HEK293 (cell line): ENCODE measurements at regions not wholly inside any gene's neighbourhood (a gene's known extent, or its start where the extent isn't known, plus 50 kb on each side); places are given as distances from the start of the nearest gene placed in this dataset.
A peak's percentile ranks its signal among the peaks of the same experiment; 100 is the strongest.

Experiments used
- GLI2 ChIP-seq: fragments of 450-650 bp; formaldehyde crosslinking; IDR thresholded peaks from 2 replicates; pipeline ENCODE4; 2017; ENCODE audit warnings: missing biosample characterization, missing genetic modification characterization, low read depth, borderline replicate concordance
- GLIS2 ChIP-seq: fragments of 450-650 bp; formaldehyde crosslinking; IDR thresholded peaks from 2 replicates; pipeline ENCODE4 v1.5.1; 2016; ENCODE audit warnings: missing biosample characterization, missing genetic modification characterization
- SCRT2 ChIP-seq: fragments of 450-650 bp; formaldehyde crosslinking; IDR thresholded peaks from 2 replicates; pipeline ENCODE4 v1.5.1; 2016; ENCODE audit warnings: missing biosample characterization, missing genetic modification characterization
- ZNF157 ChIP-seq: fragments of 450-650 bp; formaldehyde crosslinking; IDR thresholded peaks from 2 replicates; pipeline ENCODE4 v1.5.1; 2016; ENCODE audit warnings: missing biosample characterization, missing genetic modification characterization
- ZNF16 ChIP-seq: fragments of 450-650 bp; formaldehyde crosslinking; IDR thresholded peaks from 2 replicates; pipeline ENCODE4 v1.5.1; 2016; ENCODE audit warnings: low read depth, missing biosample characterization, missing genetic modification characterization
- ZNF184 ChIP-seq: fragments of 450-650 bp; IDR thresholded peaks from 2 replicates; pipeline ENCODE4 v1.5.1; 2018; ENCODE audit warnings: missing biosample characterization, mild to moderate bottlenecking, missing genetic modification characterization
- ZNF202 ChIP-seq: fragments of 450-650 bp; formaldehyde crosslinking; IDR thresholded peaks from 2 replicates; pipeline ENCODE4 v1.5.1; 2016; ENCODE audit warnings: missing biosample characterization, missing genetic modification characterization, borderline replicate concordance
- ZNF341 ChIP-seq: fragments of 450-650 bp; formaldehyde crosslinking; IDR thresholded peaks from 2 replicates; pipeline ENCODE4; 2016; ENCODE audit warnings: low read depth, missing biosample characterization, missing genetic modification characterization
- ZNF433 ChIP-seq: fragments of 450-650 bp; formaldehyde crosslinking; IDR thresholded peaks from 2 replicates; pipeline ENCODE4 v1.5.1; 2016; ENCODE audit warnings: missing biosample characterization, missing genetic modification characterization, low read depth
- ZNF549 ChIP-seq: fragments of 450-650 bp; IDR thresholded peaks from 2 replicates; pipeline ENCODE4 v1.5.1; 2018; ENCODE audit warnings: missing biosample characterization, missing genetic modification characterization, mild to moderate bottlenecking, inconsistent platforms, moderate library complexity
- ZNF561 ChIP-seq: fragments of 450-650 bp; IDR thresholded peaks from 2 replicates; pipeline ENCODE4 v1.5.1; 2018; ENCODE audit warnings: missing biosample characterization, missing genetic modification characterization, borderline replicate concordance
- ZNF629 ChIP-seq: fragments of 450-650 bp; formaldehyde crosslinking; IDR thresholded peaks from 2 replicates; pipeline ENCODE4 v1.5.1; 2017; ENCODE audit warnings: missing biosample characterization, missing genetic modification characterization
- ZNF670 ChIP-seq: fragments of 450-650 bp; formaldehyde crosslinking; IDR thresholded peaks from 2 replicates; pipeline ENCODE4 v1.5.1; 2016; ENCODE audit warnings: missing biosample characterization, missing genetic modification characterization, low read depth
- ZNF701 ChIP-seq: fragments of 450-650 bp; formaldehyde crosslinking; IDR thresholded peaks from 2 replicates; pipeline ENCODE4 v1.5.1; 2016; ENCODE audit warnings: missing biosample characterization, missing genetic modification characterization
- ZNF76 ChIP-seq: fragments of 450-650 bp; formaldehyde crosslinking; IDR thresholded peaks from 2 replicates; pipeline ENCODE4; 2016; ENCODE audit warnings: low read depth, missing biosample characterization, missing genetic modification characterization, borderline replicate concordance
- ZNF830 ChIP-seq: fragments of 450-650 bp; IDR thresholded peaks from 2 replicates; pipeline ENCODE4 v1.5.0; 2018; ENCODE audit warnings: missing biosample characterization, missing genetic modification characterization, low read depth, mild to moderate bottlenecking, moderate library complexity
- TF ChIP-seq, protein P1 (sequence below): fragments of 450-650 bp; formaldehyde crosslinking; IDR thresholded peaks from 2 replicates; pipeline ENCODE4 v1.5.1; 2017; ENCODE audit warnings: missing biosample characterization, mild to moderate bottlenecking, missing genetic modification characterization, moderate library complexity
- TF ChIP-seq, protein P2 (sequence below): fragments of 450-650 bp; formaldehyde crosslinking; IDR thresholded peaks from 2 replicates; pipeline ENCODE4 v1.5.1; 2016; ENCODE audit warnings: missing biosample characterization, missing genetic modification characterization
- TF ChIP-seq, protein P3 (sequence below): IDR thresholded peaks from 2 replicates; pipeline ENCODE4 v1.6.1; 2011; ENCODE audit warnings: mild to moderate bottlenecking, low read depth, low read length, borderline replicate concordance
- TF ChIP-seq, protein P4 (sequence below): fragments of 450-650 bp; formaldehyde crosslinking; IDR thresholded peaks from 2 replicates; pipeline ENCODE4 v1.5.1; 2016; ENCODE audit warnings: missing biosample characterization, missing genetic modification characterization
- TF ChIP-seq, protein P5 (sequence below): fragments of 450-650 bp; formaldehyde crosslinking; IDR thresholded peaks from 2 replicates; pipeline ENCODE4 v1.5.1; 2016; ENCODE audit warnings: missing biosample characterization, missing genetic modification characterization
- TF ChIP-seq, protein P6 (sequence below): fragments of 450-650 bp; formaldehyde crosslinking; IDR thresholded peaks from 2 replicates; pipeline ENCODE4 v1.5.1; 2016; ENCODE audit warnings: missing biosample characterization, missing genetic modification characterization

DNA sequence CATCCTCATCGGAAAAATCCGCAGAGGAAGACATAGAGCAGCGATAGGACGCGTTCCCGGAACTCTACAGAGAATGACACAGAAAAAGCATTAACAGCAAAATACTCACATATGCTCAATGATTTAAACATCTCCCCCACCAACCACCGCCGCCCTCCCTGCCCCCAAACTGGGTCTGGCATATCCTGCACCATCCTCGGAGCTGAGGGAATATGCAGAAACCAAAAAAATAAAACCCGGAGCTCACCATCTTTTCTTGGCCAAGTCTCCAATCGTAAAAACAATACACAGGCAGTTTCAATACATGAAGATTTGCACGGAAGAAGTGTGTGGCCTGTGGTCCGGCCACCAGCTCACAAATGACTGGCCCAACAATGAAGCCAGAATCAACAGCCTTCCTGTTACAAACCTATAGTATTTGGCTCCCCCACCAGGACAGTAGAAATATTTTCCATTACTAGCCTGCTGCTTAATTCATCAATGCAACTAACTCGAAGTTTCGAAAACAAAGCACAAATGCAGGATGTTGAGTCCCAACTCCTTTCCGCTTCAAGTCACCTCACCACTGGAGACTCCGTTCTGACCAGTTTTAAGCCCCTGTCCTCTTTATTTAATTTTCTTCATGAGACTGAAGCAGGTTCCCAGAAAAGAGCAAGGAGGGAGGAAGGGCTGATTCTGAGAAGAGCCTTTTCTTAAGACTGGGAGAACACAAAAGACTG is 103.2 kb upstream of the BEND6 start (continued):
- TF ChIP-seq ZNF157 (tag by site-specific recombination) (no peak), ZNF341 (tag by site-specific recombination) (peak; percentile 98), ZNF830 (tag by site-specific recombination) (no peak), SCRT2 (tag by site-specific recombination) (peak; percentile 94), GLI2 (tag by site-specific recombination) (no peak), ZNF433 (tag by site-specific recombination) (no peak), ZNF16 (no peak), ZNF202 (tag by site-specific recombination) (no peak), ZNF701 (tag by site-specific recombination) (no peak), ZNF549 (tag by site-specific recombination) (no peak), ZNF629 (no peak), ZNF561 (tag by site-specific recombination) (peak; percentile 45; the same call in 1 of the 2 replicates), ZNF76 (no peak), ZNF184 (tag by site-specific recombination) (no peak), GLIS2 (tag by site-specific recombination) (no peak), ZNF670 (tag by site-specific recombination) (no peak)
- TF ChIP-seq, protein P1, sequence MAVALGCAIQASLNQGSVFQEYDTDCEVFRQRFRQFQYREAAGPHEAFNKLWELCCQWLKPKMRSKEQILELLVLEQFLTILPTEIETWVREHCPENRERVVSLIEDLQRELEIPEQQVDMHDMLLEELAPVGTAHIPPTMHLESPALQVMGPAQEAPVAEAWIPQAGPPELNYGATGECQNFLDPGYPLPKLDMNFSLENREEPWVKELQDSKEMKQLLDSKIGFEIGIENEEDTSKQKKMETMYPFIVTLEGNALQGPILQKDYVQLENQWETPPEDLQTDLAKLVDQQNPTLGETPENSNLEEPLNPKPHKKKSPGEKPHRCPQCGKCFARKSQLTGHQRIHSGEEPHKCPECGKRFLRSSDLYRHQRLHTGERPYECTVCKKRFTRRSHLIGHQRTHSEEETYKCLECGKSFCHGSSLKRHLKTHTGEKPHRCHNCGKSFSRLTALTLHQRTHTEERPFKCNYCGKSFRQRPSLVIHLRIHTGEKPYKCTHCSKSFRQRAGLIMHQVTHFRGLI (tag by site-specific recombination), result 0 out of 2 replicates have a peak, but pooled peaks have one; percentile 36
- TF ChIP-seq, protein P2, sequence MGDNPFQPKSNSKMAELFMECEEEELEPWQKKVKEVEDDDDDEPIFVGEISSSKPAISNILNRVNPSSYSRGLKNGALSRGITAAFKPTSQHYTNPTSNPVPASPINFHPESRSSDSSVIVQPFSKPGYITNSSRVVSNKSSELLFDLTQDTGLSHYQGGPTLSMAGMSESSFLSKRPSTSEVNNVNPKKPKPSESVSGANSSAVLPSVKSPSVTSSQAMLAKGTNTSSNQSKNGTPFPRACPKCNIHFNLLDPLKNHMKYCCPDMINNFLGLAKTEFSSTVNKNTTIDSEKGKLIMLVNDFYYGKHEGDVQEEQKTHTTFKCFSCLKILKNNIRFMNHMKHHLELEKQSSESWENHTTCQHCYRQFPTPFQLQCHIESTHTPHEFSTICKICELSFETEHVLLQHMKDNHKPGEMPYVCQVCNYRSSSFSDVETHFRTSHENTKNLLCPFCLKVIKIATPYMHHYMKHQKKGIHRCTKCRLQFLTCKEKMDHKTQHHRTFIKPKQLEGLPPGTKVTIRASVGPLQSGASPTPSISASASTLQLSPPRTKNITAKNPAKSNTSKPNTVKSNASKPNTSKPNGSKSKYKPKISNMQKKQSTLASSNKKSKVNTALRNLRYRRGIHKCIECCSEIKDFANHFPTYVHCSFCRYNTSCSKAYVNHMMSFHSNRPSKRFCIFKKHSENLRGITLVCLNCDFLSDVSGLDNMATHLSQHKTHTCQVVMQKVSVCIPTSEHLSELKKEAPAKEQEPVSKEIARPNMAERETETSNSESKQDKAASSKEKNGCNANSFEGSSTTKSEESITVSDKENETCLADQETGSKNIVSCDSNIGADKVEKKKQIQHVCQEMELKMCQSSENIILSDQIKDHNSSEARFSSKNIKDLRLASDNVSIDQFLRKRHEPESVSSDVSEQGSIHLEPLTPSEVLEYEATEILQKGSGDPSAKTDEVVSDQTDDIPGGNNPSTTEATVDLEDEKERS, result no peak
- TF ChIP-seq, protein P3, sequence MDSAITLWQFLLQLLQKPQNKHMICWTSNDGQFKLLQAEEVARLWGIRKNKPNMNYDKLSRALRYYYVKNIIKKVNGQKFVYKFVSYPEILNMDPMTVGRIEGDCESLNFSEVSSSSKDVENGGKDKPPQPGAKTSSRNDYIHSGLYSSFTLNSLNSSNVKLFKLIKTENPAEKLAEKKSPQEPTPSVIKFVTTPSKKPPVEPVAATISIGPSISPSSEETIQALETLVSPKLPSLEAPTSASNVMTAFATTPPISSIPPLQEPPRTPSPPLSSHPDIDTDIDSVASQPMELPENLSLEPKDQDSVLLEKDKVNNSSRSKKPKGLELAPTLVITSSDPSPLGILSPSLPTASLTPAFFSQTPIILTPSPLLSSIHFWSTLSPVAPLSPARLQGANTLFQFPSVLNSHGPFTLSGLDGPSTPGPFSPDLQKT, result no peak
- TF ChIP-seq, protein P4, sequence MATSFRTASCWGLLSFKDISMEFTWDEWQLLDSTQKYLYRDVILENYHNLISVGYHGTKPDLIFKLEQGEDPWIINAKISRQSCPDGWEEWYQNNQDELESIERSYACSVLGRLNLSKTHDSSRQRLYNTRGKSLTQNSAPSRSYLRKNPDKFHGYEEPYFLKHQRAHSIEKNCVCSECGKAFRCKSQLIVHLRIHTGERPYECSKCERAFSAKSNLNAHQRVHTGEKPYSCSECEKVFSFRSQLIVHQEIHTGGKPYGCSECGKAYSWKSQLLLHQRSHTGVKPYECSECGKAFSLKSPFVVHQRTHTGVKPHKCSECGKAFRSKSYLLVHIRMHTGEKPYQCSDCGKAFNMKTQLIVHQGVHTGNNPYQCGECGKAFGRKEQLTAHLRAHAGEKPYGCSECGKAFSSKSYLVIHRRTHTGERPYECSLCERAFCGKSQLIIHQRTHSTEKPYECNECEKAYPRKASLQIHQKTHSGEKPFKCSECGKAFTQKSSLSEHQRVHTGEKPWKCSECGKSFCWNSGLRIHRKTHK, result no peak
- TF ChIP-seq, protein P5, sequence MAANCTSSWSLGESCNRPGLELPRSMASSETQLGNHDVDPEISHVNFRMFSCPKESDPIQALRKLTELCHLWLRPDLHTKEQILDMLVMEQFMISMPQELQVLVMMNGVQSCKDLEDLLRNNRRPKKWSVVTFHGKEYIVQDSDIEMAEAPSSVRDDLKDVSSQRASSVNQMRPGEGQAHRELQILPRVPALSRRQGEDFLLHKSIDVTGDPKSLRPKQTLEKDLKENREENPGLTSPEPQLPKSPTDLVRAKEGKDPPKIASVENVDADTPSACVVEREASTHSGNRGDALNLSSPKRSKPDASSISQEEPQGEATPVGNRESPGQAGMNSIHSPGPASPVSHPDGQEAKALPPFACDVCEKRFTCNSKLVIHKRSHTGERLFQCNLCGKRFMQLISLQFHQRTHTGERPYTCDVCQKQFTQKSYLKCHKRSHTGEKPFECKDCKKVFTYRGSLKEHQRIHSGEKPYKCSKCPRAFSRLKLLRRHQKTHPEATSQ, result no peak
- TF ChIP-seq, protein P6, sequence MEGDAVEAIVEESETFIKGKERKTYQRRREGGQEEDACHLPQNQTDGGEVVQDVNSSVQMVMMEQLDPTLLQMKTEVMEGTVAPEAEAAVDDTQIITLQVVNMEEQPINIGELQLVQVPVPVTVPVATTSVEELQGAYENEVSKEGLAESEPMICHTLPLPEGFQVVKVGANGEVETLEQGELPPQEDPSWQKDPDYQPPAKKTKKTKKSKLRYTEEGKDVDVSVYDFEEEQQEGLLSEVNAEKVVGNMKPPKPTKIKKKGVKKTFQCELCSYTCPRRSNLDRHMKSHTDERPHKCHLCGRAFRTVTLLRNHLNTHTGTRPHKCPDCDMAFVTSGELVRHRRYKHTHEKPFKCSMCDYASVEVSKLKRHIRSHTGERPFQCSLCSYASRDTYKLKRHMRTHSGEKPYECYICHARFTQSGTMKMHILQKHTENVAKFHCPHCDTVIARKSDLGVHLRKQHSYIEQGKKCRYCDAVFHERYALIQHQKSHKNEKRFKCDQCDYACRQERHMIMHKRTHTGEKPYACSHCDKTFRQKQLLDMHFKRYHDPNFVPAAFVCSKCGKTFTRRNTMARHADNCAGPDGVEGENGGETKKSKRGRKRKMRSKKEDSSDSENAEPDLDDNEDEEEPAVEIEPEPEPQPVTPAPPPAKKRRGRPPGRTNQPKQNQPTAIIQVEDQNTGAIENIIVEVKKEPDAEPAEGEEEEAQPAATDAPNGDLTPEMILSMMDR, result peak; percentile 57; the same call in 1 of the 2 replicates
- TF ChIP-seq, all 188 proteins: peak for 8
